Gastrocnemius medialis (tissue), 4 donors: ENCODE measurements at regions not wholly inside any gene's neighbourhood (a gene's known extent, or its start where the extent isn't known, plus 50 kb on each side); places are given as distances from the start of the nearest gene placed in this dataset.
"Not testable (repeated sequence)": the region's sequence is repeated elsewhere in the genome, so short reads cannot be mapped to it uniquely, and the experiment has no call there.

Source experiments
- ATAC-seq, 2 donors: fragments of 150-250 bp; one replicate each; pipeline ENCODE4 v1.9.1; 2016
- DNase-seq, 2 donors: peaks; one replicate each; pipeline ENCODE4 v3.0.0-alpha.2; 2019
- H3K27ac ChIP-seq, 4 donors: fragments of 200-600 bp; sonication (generic); 1 replicate in 1 of 4; 2 replicates in 3 of 4; pipeline ENCODE4 v1.5.1; 2016 to 2018; ENCODE audit warnings: mild to moderate bottlenecking in 2 of 4, moderate library complexity in 1 of 4
- H3K27me3 ChIP-seq, 3 donors: fragments of 200-600 bp; sonication (generic) in 2 of 3; 1 replicate in 1 of 3; 2 replicates in 2 of 3; pipeline versions ENCODE4 v1.5.1 to v1.6.0; 2016 to 2019; ENCODE audit warnings: mild to moderate bottlenecking in 1 of 3, moderate library complexity in 1 of 3
- H3K36me3 ChIP-seq, 2 donors: fragments of 200-600 bp; sonication (generic) in 1 of 2; one replicate each; pipeline ENCODE4 v1.5.1; 2017 to 2018
- H3K4me1 ChIP-seq, 2 donors: fragments of 200-600 bp; sonication (generic) in 1 of 2; one replicate each; pipeline ENCODE4 v1.5.1; 2016 to 2017; ENCODE audit warnings: mild to moderate bottlenecking in 2 of 2
- H3K4me3 ChIP-seq, 4 donors: fragments of 200-600 bp; sonication (generic) in 3 of 4; 1 replicate in 1 of 4; 2 replicates in 3 of 4; pipeline ENCODE4 v1.5.1; 2016 to 2019; ENCODE audit warnings: mild to moderate bottlenecking in 2 of 4
- H3K9me3 ChIP-seq, 3 donors: fragments of 200-600 bp; sonication (generic) in 2 of 3; 1 replicate in 1 of 3; 2 replicates in 2 of 3; pipeline ENCODE4 v1.5.1; 2016 to 2019
- POLR2A ChIP-seq, 2 donors: fragments of 450-650 bp; IDR thresholded peaks; one replicate each; pipeline ENCODE4 v1.6.1; 2017; ENCODE audit warnings: antibody characterized with exemption in 2 of 2, mild to moderate bottlenecking in 2 of 2, moderate library complexity in 2 of 2
- in situ Hi-C, 4 donors: fragments of 200-750 bp; cut with MboI; loops; one replicate each; pipeline versions ENCODE4 v1.15.0 to v1.8.0; 2017; ENCODE audit warnings: low sequenced_read_pairs in 4 of 4
- intact Hi-C: fragments of 100-400 bp; cut with DNase I; formaldehyde crosslinking; loops from one replicate; pipeline ENCODE4 v1.15.1; 2023; ENCODE audit warnings: low total_unique reads
- TF ChIP-seq, protein P1 (sequence below), 5 experiments: fragments of 450-650 bp in 3 of 5; fragments of 200-600 bp in 2 of 5; sonication (generic) in 2 of 5; IDR thresholded peaks in 4 of 5; conservative IDR thresholded peaks in 1 of 5; 1 replicate in 4 of 5; 2 replicates in 1 of 5; pipeline ENCODE4 v1.5.1; 2016 to 2019; ENCODE audit warnings: antibody characterized with exemption in 5 of 5, mild to moderate bottlenecking in 3 of 5, moderate library complexity in 3 of 5

DNA sequence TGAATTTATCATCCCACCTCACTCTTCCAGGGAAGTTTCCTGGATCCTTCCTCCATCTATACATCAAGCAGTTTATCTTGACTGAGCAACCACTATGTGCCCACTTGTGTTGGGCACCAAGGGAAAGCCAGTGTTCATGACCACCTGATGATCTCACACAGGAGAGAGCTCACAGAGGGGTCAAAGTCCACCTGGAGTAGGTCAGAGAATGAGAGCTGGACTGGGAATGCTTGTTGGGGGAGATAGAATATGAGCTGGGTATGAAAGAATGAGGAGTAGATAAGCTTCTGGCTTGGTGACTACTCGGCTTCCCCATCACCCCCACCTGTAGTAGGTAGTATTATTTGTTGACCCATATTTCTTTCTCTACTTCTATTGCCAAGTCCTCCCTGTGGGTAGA, 72.2 kb upstream of the CYRIA start:
- no peaks in the 10 kb centered on the region for H3K36me3 ChIP-seq
- H3K27ac ChIP-seq, result no peak overlapping the region
- peaks cover 14 to 15% of the 10 kb centered on the region in 2 donors for H3K4me1 ChIP-seq
- TF ChIP-seq, protein P1, sequence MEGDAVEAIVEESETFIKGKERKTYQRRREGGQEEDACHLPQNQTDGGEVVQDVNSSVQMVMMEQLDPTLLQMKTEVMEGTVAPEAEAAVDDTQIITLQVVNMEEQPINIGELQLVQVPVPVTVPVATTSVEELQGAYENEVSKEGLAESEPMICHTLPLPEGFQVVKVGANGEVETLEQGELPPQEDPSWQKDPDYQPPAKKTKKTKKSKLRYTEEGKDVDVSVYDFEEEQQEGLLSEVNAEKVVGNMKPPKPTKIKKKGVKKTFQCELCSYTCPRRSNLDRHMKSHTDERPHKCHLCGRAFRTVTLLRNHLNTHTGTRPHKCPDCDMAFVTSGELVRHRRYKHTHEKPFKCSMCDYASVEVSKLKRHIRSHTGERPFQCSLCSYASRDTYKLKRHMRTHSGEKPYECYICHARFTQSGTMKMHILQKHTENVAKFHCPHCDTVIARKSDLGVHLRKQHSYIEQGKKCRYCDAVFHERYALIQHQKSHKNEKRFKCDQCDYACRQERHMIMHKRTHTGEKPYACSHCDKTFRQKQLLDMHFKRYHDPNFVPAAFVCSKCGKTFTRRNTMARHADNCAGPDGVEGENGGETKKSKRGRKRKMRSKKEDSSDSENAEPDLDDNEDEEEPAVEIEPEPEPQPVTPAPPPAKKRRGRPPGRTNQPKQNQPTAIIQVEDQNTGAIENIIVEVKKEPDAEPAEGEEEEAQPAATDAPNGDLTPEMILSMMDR (IDR thresholded peaks at IDR 0.05 in 4 of 5, conservative IDR thresholded peaks at IDR 0.05 in 1 of 5), result no peak
- no peak for TF ChIP-seq POLR2A (IDR thresholded peaks at IDR 0.05)
- ATAC-seq, result no peak
- no peak overlapping the region for H3K4me3 ChIP-seq
- no peak for DNase-seq
- in situ Hi-C loops, result no loop called here
- no peaks in the 10 kb centered on the region for H3K27me3 ChIP-seq
- intact Hi-C loops, result no loop called here
- no peaks in the 10 kb centered on the region for H3K9me3 ChIP-seq

DNA sequence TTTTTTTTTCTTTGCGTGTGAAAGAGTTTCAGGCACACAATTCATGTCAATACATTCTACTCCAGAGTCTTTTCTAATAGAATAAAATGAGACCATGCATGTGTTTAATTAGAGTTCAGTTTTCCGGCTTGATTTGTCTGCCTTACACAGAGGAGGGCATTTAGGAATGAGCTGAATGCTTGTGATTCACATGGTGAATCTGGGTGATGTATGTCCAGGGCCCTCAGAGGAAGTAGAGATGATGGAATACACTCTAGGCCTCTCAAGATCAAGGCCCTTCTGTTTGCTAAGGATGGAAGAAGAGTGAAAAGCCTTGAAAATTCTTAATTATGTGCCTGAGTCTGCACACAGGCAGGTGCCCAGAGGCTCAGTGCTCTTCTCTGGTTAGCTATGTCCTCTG, 71.0 kb upstream of the CYRIA start:
- Histone ChIP-seq H3K27ac (no peak overlapping the region), H3K4me1 (peaks cover 14 to 15% of the 10 kb centered on the region in 2 donors), H3K36me3 (no peaks in the 10 kb centered on the region), H3K9me3 (no peaks in the 10 kb centered on the region), H3K27me3 (no peaks in the 10 kb centered on the region), H3K4me3 (no peak overlapping the region)
- ATAC-seq, result no peak
- no peak for DNase-seq
- in situ Hi-C loops (no loop called here), intact Hi-C loops (no loop called here)
- TF ChIP-seq, protein P1 (IDR thresholded peaks at IDR 0.05 in 4 of 5, conservative IDR thresholded peaks at IDR 0.05 in 1 of 5), result no peak
- no peak for TF ChIP-seq POLR2A (IDR thresholded peaks at IDR 0.05)

DNA sequence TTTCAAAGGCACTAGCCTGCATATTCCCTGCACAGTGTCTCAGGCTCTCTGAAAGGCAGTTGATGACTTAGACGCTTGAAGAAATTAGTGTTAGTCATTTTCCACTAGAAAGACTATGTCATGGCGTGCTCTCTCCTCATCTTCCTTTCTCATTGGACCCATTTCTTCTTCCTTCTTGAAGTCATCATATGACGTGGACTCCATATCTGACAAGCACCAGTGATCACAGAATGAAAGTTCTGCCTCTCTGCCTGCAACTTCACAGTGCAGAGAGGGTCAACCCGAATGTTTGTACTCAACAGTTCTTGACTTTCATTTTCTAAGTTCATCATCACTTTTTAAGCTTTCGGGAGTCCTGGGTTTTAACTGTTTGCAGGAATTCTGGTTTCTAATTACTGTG, 63.7 kb upstream of the CYRIA start:
- ATAC-seq, result no peak
- Histone ChIP-seq H3K4me1 (peaks cover 10 to 15% of the 10 kb centered on the region in 2 donors), H3K27ac (peak overlapping the region; percentile 1 to 70 (median 66)), H3K4me3 (no peak overlapping the region), H3K36me3 (no peaks in the 10 kb centered on the region), H3K9me3 (no peaks in the 10 kb centered on the region), H3K27me3 (no peaks in the 10 kb centered on the region)
- TF ChIP-seq POLR2A (IDR thresholded peaks at IDR 0.05), result no peak
- TF ChIP-seq, protein P1 (IDR thresholded peaks at IDR 0.05 in 4 of 5, conservative IDR thresholded peaks at IDR 0.05 in 1 of 5), result no peak
- in situ Hi-C loops, result no loop called here
- intact Hi-C loops, result loop anchor here (5.0 to 10.0 kb wide), 2 partner anchors 115 to 788 kb away; partner anchors contain the start of gene RAD51AP2
- no peak for DNase-seq

DNA sequence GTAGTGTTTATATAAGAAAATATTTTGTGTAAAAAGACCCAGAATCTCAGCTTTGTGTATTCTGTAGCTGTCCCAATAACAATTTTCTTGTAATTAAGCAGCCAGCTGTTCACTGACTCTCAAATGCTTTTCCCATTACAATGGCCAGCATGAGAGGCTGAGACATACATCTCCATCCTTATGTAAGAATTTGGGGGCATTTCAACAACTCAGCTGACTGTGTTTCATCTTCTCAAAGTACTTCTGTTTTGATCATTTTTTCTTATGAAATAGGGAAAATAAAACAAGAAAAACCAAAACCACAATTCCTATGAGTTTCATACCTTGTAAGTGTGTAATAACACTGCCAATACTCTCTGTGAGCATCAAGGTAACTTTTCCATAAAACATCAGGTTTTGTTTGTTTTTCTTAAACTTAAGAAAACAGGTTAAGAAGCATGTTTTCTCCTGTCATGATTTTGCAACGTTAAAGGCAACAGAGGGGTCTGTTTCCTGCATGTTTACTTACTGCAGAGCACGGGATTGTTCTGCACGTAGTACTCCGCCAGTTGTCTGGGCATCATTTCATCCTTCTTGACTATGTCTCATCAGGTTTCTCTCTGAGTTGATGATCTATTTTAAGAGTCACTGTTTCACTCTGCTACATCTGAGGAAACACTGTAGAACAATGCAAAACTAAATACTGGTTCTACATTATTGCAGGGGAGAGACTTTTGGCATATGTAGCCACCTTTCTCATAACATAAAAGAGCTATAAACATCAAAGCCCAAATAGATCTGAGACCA, 62.9 kb upstream of the CYRIA start:
- H3K9me3 ChIP-seq, result no peaks in the 10 kb centered on the region
- DNase-seq, result peak; percentile 48 to 56
- TF ChIP-seq, protein P1 (IDR thresholded peaks at IDR 0.05 in 4 of 5, conservative IDR thresholded peaks at IDR 0.05 in 1 of 5), result no peak
- TF ChIP-seq POLR2A (IDR thresholded peaks at IDR 0.05), result no peak
- peak; percentile 98 for ATAC-seq
- peak overlapping the region; percentile 1 to 70 (median 66) for H3K27ac ChIP-seq
- in situ Hi-C loops (no loop called here), intact Hi-C loops (loop anchor here (5.0 to 10.0 kb wide), 2 partner anchors 114 to 789 kb away; partner anchors contain the start of gene RAD51AP2)
- no peak overlapping the region for H3K4me3 ChIP-seq
- H3K27me3 ChIP-seq, result no peaks in the 10 kb centered on the region
- H3K36me3 ChIP-seq, result no peaks in the 10 kb centered on the region
- H3K4me1 ChIP-seq, result peaks cover 10 to 15% of the 10 kb centered on the region in 2 donors

DNA sequence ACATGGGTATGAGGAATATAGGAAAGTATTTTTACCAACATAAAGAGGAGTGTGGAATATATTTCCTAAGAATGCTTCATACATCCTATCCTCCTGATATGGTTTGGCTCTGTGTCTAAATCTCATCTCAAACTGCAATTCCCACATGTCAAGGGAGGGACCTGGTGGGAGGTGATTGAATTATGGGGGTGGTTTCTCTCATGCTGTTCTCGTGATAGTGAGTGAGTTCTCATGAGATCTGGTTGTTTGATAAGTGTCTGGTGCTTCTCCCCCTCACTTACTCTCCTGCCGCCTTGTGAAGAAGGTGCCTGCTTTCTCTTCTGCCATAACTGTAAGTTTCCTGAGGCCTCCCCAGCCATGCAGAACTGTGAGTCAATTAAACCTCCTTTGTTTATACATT, 62.2 kb upstream of the CYRIA start:
- Histone ChIP-seq H3K27ac (peak overlapping the region in 2 of 4 donors; percentile 67 to 70), H3K4me1 (peaks cover 10 to 15% of the 10 kb centered on the region in 2 donors)
- H3K36me3 ChIP-seq, H3K9me3 ChIP-seq, H3K27me3 ChIP-seq, in situ Hi-C loops, ATAC-seq, DNase-seq, H3K4me3 ChIP-seq: not testable (repeated sequence)
- intact Hi-C loops, result loop anchor here (1.0 to 10.0 kb wide), 5 partner anchors 63 to 789 kb away; partner anchors contain the start of genes CYRIA and RAD51AP2
